ENCODE measurements at regions not wholly inside any gene's neighbourhood (a gene's known extent, or its start where the extent isn't known, plus 50 kb on each side); places are given as distances from the start of the nearest gene placed in this dataset.

DNA sequence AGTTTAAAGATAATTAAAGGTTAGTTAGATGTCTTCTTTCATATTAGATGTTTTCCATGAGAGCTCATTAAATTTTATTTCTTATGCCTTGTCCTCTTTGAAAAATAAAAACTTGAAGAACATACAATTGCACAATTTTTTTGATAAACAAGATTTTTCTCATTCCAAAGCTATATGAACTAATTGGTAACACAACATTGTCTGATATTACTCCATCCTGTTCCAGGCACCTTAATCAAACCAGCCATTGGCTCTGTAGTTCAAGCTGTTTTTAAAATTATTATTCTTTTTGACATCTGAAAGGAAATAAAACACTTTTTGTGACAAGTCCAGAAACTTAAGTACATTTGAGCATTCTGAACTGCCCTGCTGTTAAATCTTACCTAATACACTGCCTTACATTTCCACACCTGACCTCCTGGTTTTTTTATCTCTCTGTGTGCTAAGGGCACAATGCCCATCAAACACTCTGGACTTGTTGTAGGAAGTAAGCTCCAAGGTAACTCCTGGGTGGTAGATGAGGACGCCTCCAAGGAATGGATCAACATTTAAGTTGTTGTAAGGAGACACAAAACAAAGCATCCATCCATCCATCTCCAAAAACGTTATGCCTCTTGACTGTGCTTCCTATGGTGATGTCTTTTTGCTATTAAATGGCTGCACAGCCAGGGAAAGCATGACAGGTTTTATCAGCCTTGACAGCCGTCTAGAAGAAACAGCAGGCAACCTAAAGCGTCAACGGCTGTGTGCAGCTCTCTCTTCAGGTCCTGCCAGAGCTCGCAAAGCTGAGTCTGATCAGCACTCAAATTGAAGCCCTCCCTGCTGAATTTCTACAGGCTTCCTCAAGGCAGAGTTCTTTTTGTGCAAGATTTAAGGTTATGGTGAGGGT is 449.9 kb upstream of the FLRT2 start:
- Histone ChIP-seq H3K36me3 (ENCODE audit: control insufficient read depth, insufficient read depth, low read length) (no peaks in the 10 kb centered on the region), H3K27me3 (ENCODE audit: control insufficient read depth, insufficient read depth, low read length) (no peaks in the 10 kb centered on the region), H3K4me3 (ENCODE audit: low read length) (no peak overlapping the region), H3K4me1 (ENCODE audit: control insufficient read depth, insufficient read depth, low read length) (no peaks in the 10 kb centered on the region), H3K27ac (ENCODE audit: low read length) (no peak overlapping the region), H3K9me3 (ENCODE audit: control insufficient read depth, low read depth, low read length) (no peaks in the 10 kb centered on the region)
- DNase-seq = no peak
- WGBS (ENCODE audit: insufficient coverage, low lambda C conversion rate) = 80% methylated on average over 1 of the region's 6 CpGs

DNA sequence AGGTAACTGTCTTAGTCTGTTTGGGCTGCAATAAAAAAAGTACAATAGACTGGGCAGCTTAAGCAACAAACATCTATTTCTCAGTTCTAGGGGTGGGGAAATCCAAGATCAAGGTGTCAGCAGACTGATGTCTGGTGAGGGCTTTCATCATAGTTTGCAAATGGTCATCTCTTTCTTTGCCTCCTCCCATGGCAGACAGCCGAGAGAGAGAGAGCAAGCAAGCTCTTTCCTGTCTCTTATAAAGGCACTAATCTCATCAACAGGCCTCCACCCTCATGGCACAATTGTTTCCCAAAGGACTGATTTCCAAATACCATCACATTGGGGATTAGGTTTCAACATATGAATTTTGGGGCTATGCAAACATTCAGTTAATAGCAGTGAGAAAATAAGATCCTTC is 445.6 kb upstream of the FLRT2 start:
- H3K9me3 ChIP-seq (ENCODE audit: control insufficient read depth, low read depth, low read length) = no peaks in the 10 kb centered on the region
- H3K27me3 ChIP-seq (ENCODE audit: control insufficient read depth, insufficient read depth, low read length) = no peaks in the 10 kb centered on the region
- WGBS (ENCODE audit: insufficient coverage, low lambda C conversion rate) = no CpG with 5 or more reads among the region's 1 CpG
- no peaks in the 10 kb centered on the region for H3K36me3 ChIP-seq (ENCODE audit: control insufficient read depth, insufficient read depth, low read length)
- H3K27ac ChIP-seq (ENCODE audit: low read length) = no peak overlapping the region
- no peak overlapping the region for H3K4me3 ChIP-seq (ENCODE audit: low read length)
- no peak for DNase-seq
- no peaks in the 10 kb centered on the region for H3K4me1 ChIP-seq (ENCODE audit: control insufficient read depth, insufficient read depth, low read length)

DNA sequence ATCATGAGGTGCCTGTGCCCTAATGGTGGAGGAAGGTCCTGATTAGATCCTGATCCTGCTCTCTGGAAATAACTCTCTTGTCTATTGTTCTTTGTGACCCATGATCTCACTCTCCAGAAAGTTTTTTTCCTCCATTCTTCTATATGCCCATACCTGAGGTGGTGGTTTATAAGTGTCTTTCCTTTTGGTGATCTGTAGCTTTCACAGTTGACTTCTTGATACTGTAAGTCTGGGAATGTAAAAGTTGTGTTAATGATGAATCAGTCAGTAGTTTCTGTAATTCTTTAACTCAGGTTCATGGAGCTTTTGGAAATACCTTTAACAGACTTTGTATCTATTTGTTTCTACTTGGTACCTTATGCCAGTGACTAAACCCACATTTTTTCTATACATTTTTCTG is 444.0 kb upstream of the FLRT2 start:
- H3K27me3 ChIP-seq (ENCODE audit: control insufficient read depth, insufficient read depth, low read length) = no peaks in the 10 kb centered on the region
- H3K4me1 ChIP-seq (ENCODE audit: control insufficient read depth, insufficient read depth, low read length) = no peaks in the 10 kb centered on the region
- no peak overlapping the region for H3K4me3 ChIP-seq (ENCODE audit: low read length)
- no peak for DNase-seq
- no peaks in the 10 kb centered on the region for H3K36me3 ChIP-seq (ENCODE audit: control insufficient read depth, insufficient read depth, low read length)
- H3K27ac ChIP-seq (ENCODE audit: low read length) = no peak overlapping the region
- H3K9me3 ChIP-seq (ENCODE audit: control insufficient read depth, low read depth, low read length) = no peaks in the 10 kb centered on the region

DNA sequence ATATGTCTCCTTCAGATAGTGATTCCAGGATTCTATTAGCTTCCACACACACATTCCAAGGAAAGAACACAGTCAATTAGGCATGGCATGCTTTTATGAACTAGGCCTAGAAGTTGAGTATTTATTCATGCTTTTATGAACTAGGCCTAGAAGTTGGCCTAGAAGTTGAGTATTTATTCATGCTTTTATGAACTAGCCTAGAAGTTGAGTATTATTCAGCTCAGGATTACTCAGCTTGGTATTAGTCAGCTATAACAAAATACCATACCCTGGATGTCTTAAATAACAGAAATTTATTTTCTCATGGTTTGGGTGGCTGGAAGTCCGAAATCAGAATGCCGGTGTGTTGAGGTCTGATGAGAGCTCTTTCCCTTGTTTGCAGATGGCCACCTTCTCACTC is 442.7 kb upstream of the FLRT2 start:
- no peak for DNase-seq
- no peaks in the 10 kb centered on the region for H3K4me1 ChIP-seq (ENCODE audit: control insufficient read depth, insufficient read depth, low read length)
- H3K27ac ChIP-seq (ENCODE audit: low read length) = no peak overlapping the region
- no peaks in the 10 kb centered on the region for H3K9me3 ChIP-seq (ENCODE audit: control insufficient read depth, low read depth, low read length)
- no peak overlapping the region for H3K4me3 ChIP-seq (ENCODE audit: low read length)
- H3K36me3 ChIP-seq (ENCODE audit: control insufficient read depth, insufficient read depth, low read length) = no peaks in the 10 kb centered on the region
- H3K27me3 ChIP-seq (ENCODE audit: control insufficient read depth, insufficient read depth, low read length) = no peaks in the 10 kb centered on the region
- WGBS (ENCODE audit: insufficient coverage, low lambda C conversion rate) = no CpG with 5 or more reads among the region's 2 CpGs

DNA sequence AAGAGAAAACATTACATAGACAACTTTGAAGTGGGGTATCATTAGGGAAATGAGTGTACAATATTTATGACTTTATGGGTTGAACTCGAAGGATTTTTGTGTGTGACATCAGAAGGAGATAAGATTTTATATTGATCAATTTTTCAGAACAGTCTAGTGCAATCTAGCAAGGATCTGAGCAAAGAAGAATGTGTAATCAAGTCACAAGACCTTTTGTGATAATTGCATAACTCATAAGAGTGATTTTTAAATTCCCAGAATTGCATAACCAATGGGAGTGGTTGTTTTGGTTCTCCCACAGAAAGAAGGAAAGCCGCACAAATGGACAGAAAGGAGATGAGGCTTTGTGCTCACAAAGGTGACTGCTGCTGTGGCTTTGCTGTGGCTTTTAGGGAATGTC is 441.8 kb upstream of the FLRT2 start:
- no peaks in the 10 kb centered on the region for H3K27me3 ChIP-seq (ENCODE audit: control insufficient read depth, insufficient read depth, low read length)
- H3K36me3 ChIP-seq (ENCODE audit: control insufficient read depth, insufficient read depth, low read length) = no peaks in the 10 kb centered on the region
- H3K9me3 ChIP-seq (ENCODE audit: control insufficient read depth, low read depth, low read length) = no peaks in the 10 kb centered on the region
- H3K4me1 ChIP-seq (ENCODE audit: control insufficient read depth, insufficient read depth, low read length) = no peaks in the 10 kb centered on the region
- WGBS (ENCODE audit: insufficient coverage, low lambda C conversion rate) = 33% methylated on average over 1 of the region's 2 CpGs
- no peak overlapping the region for H3K27ac ChIP-seq (ENCODE audit: low read length)
- no peak overlapping the region for H3K4me3 ChIP-seq (ENCODE audit: low read length)
- no peak for DNase-seq

DNA sequence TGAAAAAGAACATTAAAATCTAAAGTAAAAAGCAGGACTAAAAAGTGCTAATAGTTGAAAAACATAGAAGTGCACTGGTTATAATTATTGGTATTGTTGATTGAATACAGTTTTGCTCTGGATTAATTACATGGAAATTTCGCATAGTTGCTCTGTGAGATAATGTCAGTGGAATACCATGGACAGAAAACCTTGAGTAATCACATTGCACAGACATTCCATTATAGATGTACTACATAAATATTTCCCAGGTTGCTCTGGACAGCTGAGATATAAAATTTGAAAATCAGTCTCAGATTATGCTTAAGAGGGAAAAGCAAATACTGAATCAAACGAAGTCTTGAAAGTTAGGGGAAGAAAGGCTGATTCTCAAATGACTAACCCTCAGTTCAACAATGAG is 439.3 kb upstream of the FLRT2 start:
- no peak for DNase-seq
- Histone ChIP-seq H3K27ac (ENCODE audit: low read length) (no peak overlapping the region), H3K9me3 (ENCODE audit: control insufficient read depth, low read depth, low read length) (no peaks in the 10 kb centered on the region), H3K4me1 (ENCODE audit: control insufficient read depth, insufficient read depth, low read length) (no peaks in the 10 kb centered on the region), H3K36me3 (ENCODE audit: control insufficient read depth, insufficient read depth, low read length) (no peaks in the 10 kb centered on the region), H3K4me3 (ENCODE audit: low read length) (no peak overlapping the region), H3K27me3 (ENCODE audit: control insufficient read depth, insufficient read depth, low read length) (no peaks in the 10 kb centered on the region)
- 78% methylated on average over 1 of the region's 2 CpGs for WGBS (ENCODE audit: insufficient coverage, low lambda C conversion rate)

DNA sequence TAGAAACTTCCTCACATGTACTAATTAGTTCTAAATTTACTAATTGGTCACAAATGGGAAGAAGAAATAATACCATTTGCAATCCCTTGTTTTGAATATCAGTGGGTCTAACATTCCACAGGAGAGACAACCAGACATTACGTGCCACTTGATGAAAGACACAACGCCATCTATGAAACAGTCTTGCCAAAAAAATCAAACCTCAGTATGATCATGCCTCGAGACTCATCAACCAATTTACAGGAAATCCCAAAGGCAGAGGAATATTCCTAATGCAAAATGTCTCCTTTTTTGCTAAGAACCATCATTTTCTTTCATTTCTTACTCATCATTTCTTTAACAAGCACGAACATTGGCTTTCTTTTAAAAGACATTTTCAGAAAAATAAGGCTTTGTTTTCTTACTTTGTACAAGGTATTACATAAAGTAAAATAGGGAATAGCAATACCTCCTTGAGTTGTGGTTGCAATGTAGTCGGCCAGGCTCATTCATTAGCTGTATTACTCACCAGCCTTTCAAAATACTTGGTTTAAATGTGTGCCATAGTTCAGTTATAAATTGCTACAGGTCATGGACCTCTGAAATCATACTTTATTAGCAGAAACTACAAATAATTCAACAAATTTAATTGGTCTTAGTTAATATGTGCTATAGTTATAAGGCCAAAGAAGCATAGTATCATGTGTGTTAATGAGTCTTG is 436.2 kb upstream of the FLRT2 start:
- H3K9me3 ChIP-seq (ENCODE audit: control insufficient read depth, low read depth, low read length) = no peaks in the 10 kb centered on the region

DNA sequence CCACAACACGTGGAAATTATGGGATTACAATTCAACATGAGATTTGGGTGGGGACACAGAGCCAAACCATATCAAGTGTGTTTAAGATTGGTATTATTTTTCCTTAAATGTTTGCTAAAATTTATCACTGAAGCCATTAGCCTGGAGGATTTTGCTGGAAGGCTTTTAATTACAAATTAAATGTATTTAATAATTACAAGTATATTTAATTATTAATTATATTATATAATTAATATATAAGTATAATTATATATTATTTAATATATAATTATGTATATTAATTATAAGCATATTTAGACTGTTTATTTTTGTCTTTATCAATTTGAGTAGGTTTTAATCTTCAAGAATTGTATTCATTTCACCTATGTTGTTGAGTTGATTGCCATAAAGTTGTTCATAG is 427.4 kb upstream of the FLRT2 start:
- no peaks in the 10 kb centered on the region for H3K36me3 ChIP-seq (ENCODE audit: control insufficient read depth, insufficient read depth, low read length)
- H3K9me3 ChIP-seq (ENCODE audit: control insufficient read depth, low read depth, low read length) = no peaks in the 10 kb centered on the region
- no peak overlapping the region for H3K27ac ChIP-seq (ENCODE audit: low read length)
- H3K27me3 ChIP-seq (ENCODE audit: control insufficient read depth, insufficient read depth, low read length) = no peaks in the 10 kb centered on the region
- H3K4me3 ChIP-seq (ENCODE audit: low read length) = no peak overlapping the region
- no CpG with 5 or more reads among the region's 1 CpG for WGBS (ENCODE audit: insufficient coverage, low lambda C conversion rate)
- no peak for DNase-seq
- H3K4me1 ChIP-seq (ENCODE audit: control insufficient read depth, insufficient read depth, low read length) = no peaks in the 10 kb centered on the region

More for the DNA sequence above, 436.2 kb upstream of the FLRT2 start:
- H3K27ac ChIP-seq (ENCODE audit: low read length) = no peak overlapping the region
- no peaks in the 10 kb centered on the region for H3K36me3 ChIP-seq (ENCODE audit: control insufficient read depth, insufficient read depth, low read length)
- no peaks in the 10 kb centered on the region for H3K27me3 ChIP-seq (ENCODE audit: control insufficient read depth, insufficient read depth, low read length)
- no peak for DNase-seq
- 84% methylated on average over 3 of the region's 5 CpGs for WGBS (ENCODE audit: insufficient coverage, low lambda C conversion rate)
- H3K4me1 ChIP-seq (ENCODE audit: control insufficient read depth, insufficient read depth, low read length) = no peaks in the 10 kb centered on the region
- no peak overlapping the region for H3K4me3 ChIP-seq (ENCODE audit: low read length)

DNA sequence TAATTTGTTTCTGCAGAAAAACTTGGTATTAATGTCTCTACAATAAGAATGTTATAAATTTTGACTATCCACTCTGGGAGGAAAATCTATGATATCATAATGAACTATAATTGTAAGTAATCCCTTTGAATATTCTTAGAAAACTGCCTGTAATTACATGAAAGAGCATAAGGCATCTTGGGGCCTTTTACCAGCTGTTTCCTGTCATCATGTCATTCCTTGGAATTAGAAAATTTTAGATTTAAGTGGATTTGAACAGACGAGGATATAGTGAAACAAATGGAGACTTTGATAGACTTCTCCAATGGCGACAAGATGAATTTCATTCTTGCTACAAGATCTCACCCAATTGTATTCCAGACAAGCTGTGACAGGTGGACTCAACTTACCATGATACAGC is 423.4 kb upstream of the FLRT2 start:
- Histone ChIP-seq H3K4me1 (ENCODE audit: control insufficient read depth, insufficient read depth, low read length) (no peaks in the 10 kb centered on the region), H3K9me3 (ENCODE audit: control insufficient read depth, low read depth, low read length) (no peaks in the 10 kb centered on the region), H3K27me3 (ENCODE audit: control insufficient read depth, insufficient read depth, low read length) (no peaks in the 10 kb centered on the region), H3K36me3 (ENCODE audit: control insufficient read depth, insufficient read depth, low read length) (no peaks in the 10 kb centered on the region), H3K4me3 (ENCODE audit: low read length) (no peak overlapping the region), H3K27ac (ENCODE audit: low read length) (no peak overlapping the region)
- 67% methylated on average over 1 of the region's 2 CpGs for WGBS (ENCODE audit: insufficient coverage, low lambda C conversion rate)
- DNase-seq = no peak

DNA sequence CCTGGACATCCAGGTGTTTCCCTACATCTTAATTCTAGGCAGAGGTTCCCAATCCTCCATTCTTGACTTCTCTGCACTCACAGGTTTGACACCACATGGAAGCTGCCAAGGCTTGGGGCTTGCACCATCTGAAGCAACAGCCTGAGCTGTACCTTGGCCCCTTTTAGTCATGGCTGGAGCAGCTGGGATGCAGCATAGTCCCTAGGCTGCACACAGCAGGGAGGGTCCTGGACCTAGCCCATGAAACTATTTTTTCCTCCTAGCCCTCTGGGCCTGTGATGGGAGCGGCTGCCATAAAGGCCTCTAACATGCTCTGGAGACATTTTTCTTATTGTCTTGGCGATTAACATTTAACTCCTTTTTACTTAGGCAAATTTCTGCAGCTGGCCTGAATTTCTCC is 417.2 kb upstream of the FLRT2 start:
- H3K4me1 ChIP-seq (ENCODE audit: control insufficient read depth, insufficient read depth, low read length) = no peaks in the 10 kb centered on the region
- no peaks in the 10 kb centered on the region for H3K27me3 ChIP-seq (ENCODE audit: control insufficient read depth, insufficient read depth, low read length)
- H3K4me3 ChIP-seq (ENCODE audit: low read length) = no peak overlapping the region
- WGBS (ENCODE audit: insufficient coverage, low lambda C conversion rate) = 100% methylated on average over 1 of the region's 2 CpGs
- H3K9me3 ChIP-seq (ENCODE audit: control insufficient read depth, low read depth, low read length) = no peaks in the 10 kb centered on the region
- DNase-seq = no peak
- no peaks in the 10 kb centered on the region for H3K36me3 ChIP-seq (ENCODE audit: control insufficient read depth, insufficient read depth, low read length)
- no peak overlapping the region for H3K27ac ChIP-seq (ENCODE audit: low read length)

DNA sequence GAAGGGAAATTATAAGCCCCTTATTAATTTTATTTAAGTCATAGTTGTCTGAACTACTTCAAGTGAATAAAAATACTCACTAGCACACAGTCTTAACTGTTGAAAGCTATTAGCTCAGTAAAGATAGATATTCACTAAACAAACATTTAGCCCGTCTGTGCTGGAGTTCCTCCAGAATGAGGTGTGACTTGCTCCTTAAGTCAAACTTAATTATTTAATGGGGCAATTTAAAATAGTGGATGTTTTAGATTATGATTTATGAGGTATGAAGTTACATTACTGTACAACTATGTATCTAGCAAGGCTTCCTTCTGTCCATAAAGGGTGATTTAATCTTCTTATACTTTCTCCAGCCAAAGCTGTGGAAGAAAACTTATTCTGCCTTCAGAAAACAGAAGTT is 414.0 kb upstream of the FLRT2 start:
- no peak overlapping the region for H3K27ac ChIP-seq (ENCODE audit: low read length)
- H3K4me3 ChIP-seq (ENCODE audit: low read length) = no peak overlapping the region
- WGBS (ENCODE audit: insufficient coverage, low lambda C conversion rate) = no CpG with 5 or more reads among the region's 1 CpG
- no peaks in the 10 kb centered on the region for H3K36me3 ChIP-seq (ENCODE audit: control insufficient read depth, insufficient read depth, low read length)
- no peaks in the 10 kb centered on the region for H3K27me3 ChIP-seq (ENCODE audit: control insufficient read depth, insufficient read depth, low read length)
- H3K9me3 ChIP-seq (ENCODE audit: control insufficient read depth, low read depth, low read length) = no peaks in the 10 kb centered on the region
- DNase-seq = no peak
- no peaks in the 10 kb centered on the region for H3K4me1 ChIP-seq (ENCODE audit: control insufficient read depth, insufficient read depth, low read length)
